Parathyroid adenoma (tissue), 2 donors: ENCODE measurements at regions not wholly inside any gene's neighbourhood (a gene's known extent, or its start where the extent isn't known, plus 50 kb on each side); places are given as distances from the start of the nearest gene placed in this dataset.

Experiments
- H2AFZ ChIP-seq: fragments of 300-600 bp; sonication (generic); one replicate; pipeline ENCODE4 v1.7.0; 2017; ENCODE audit warnings: antibody characterized with exemption, mild to moderate bottlenecking
- H3K27ac ChIP-seq: fragments of 300-600 bp; sonication (generic); one replicate; pipeline ENCODE4 v1.7.0; 2017
- H3K27me3 ChIP-seq: fragments of 300-600 bp; sonication (generic); one replicate; pipeline ENCODE4 v1.7.0; 2017; ENCODE audit warnings: low read length; ENCODE audit not compliant: control insufficient read depth, insufficient read depth
- H3K36me3 ChIP-seq: fragments of 300-600 bp; sonication (generic); one replicate; pipeline ENCODE4 v1.7.0; 2017; ENCODE audit warnings: low read length; ENCODE audit not compliant: control insufficient read depth, insufficient read depth
- H3K4me1 ChIP-seq: fragments of 300-600 bp; sonication (generic); one replicate; pipeline ENCODE4 v1.7.0; 2017; ENCODE audit warnings: control low read depth
- H3K4me2 ChIP-seq: fragments of 300-600 bp; sonication (generic); one replicate; pipeline ENCODE4 v1.7.0; 2017; ENCODE audit warnings: low read length
- H3K4me3 ChIP-seq: fragments of 300-600 bp; sonication (generic); one replicate; pipeline ENCODE4 v1.7.0; 2017; ENCODE audit warnings: low read depth, low read length
- H3K79me2 ChIP-seq: fragments of 300-600 bp; sonication (generic); one replicate; pipeline ENCODE4 v1.7.0; 2017; ENCODE audit warnings: control low read depth
- H3K9ac ChIP-seq: fragments of 300-600 bp; sonication (generic); one replicate; pipeline ENCODE4 v1.7.0; 2017; ENCODE audit warnings: mild to moderate bottlenecking
- H3K9me3 ChIP-seq: fragments of 300-600 bp; sonication (generic); one replicate; pipeline ENCODE4 v1.7.0; 2017; ENCODE audit warnings: low read length; ENCODE audit not compliant: control insufficient read depth
- CTCF ChIP-seq: fragments of 300-600 bp; sonication (generic); IDR thresholded peaks from one replicate; pipeline ENCODE4 v1.7.0; 2017; ENCODE audit warnings: antibody characterized with exemption, mild to moderate bottlenecking
- donor health status: primary hyperparathyroidism.

DNA sequence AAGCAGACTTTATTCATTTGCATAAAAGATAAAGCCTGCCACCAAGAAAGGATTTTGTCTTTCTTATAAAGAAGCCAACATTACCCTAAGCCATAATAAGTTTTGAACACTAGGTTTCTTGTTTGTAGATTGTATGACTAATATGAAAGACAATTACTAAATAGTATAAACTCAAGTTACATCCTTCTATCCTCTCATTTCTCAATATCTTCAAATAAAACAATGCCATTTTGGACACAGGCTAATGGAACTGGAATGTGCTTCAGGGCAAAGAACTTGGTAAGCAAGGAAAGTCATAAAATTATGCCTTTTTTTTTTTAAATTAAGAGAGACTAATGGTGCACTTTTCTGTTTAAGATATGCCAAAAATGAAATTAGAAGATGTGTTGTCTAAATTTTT is 137.7 kb downstream of the DKK1 start:
- no peak overlapping the region for H3K27ac ChIP-seq
- no peaks in the 10 kb centered on the region for H3K79me2 ChIP-seq
- no peaks in the 10 kb centered on the region for H3K27me3 ChIP-seq
- TF ChIP-seq CTCF: no peak
- no peak overlapping the region for H3K4me2 ChIP-seq
- H3K4me3 ChIP-seq: no peak overlapping the region
- H2AFZ ChIP-seq: no peak overlapping the region
- H3K36me3 ChIP-seq: no peaks in the 10 kb centered on the region
- no peaks in the 10 kb centered on the region for H3K4me1 ChIP-seq
- no peak overlapping the region for H3K9ac ChIP-seq
- H3K9me3 ChIP-seq: no peaks in the 10 kb centered on the region

GRCh38 chr10:52452600-52453493 is 138.8 kb downstream of the DKK1 start:
- H3K27ac ChIP-seq: no peak overlapping the region
- H3K9ac ChIP-seq: no peak overlapping the region
- H3K4me1 ChIP-seq: no peaks in the 10 kb centered on the region
- no peaks in the 10 kb centered on the region for H3K36me3 ChIP-seq
- H3K9me3 ChIP-seq: no peaks in the 10 kb centered on the region
- no peak overlapping the region for H2AFZ ChIP-seq
- no peaks in the 10 kb centered on the region for H3K27me3 ChIP-seq
- H3K4me2 ChIP-seq: no peak overlapping the region
- no peak overlapping the region for H3K4me3 ChIP-seq
- H3K79me2 ChIP-seq: no peaks in the 10 kb centered on the region
- TF ChIP-seq CTCF: no peak

GRCh38 chr10:52453501-52453900 is 139.4 kb downstream of the DKK1 start:
- no peak overlapping the region for H3K4me3 ChIP-seq
- no peaks in the 10 kb centered on the region for H3K36me3 ChIP-seq
- H3K27ac ChIP-seq: no peak overlapping the region
- H3K9ac ChIP-seq: no peak overlapping the region
- H3K79me2 ChIP-seq: no peaks in the 10 kb centered on the region
- TF ChIP-seq CTCF: no peak
- H2AFZ ChIP-seq: no peak overlapping the region
- no peaks in the 10 kb centered on the region for H3K4me1 ChIP-seq
- no peak overlapping the region for H3K4me2 ChIP-seq
- H3K9me3 ChIP-seq: no peaks in the 10 kb centered on the region
- no peaks in the 10 kb centered on the region for H3K27me3 ChIP-seq

DNA sequence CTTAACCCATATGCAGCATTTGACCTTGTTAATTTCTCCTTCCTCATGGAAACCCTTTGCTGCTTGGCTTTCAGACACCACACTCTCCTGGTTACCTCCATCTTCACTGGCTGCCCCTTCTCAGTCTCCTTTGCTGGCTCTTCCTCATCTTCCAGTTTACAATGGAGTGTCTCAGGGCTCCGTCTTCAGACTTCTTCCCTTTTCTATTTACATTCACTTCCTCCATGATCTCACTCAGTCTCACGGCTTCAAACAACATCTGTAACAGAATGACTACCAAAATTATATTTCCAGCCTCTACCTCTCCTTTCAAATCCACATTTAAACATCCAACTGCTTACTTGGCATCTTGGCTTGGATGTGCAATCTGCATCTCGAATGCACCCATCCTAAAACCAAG is 140.4 kb downstream of the DKK1 start:
- H3K9ac ChIP-seq: no peak overlapping the region
- no peak overlapping the region for H3K27ac ChIP-seq
- H3K4me2 ChIP-seq: no peak overlapping the region
- no peaks in the 10 kb centered on the region for H3K9me3 ChIP-seq
- no peak overlapping the region for H2AFZ ChIP-seq
- H3K36me3 ChIP-seq: no peaks in the 10 kb centered on the region
- no peak for TF ChIP-seq CTCF
- no peak overlapping the region for H3K4me3 ChIP-seq
- H3K27me3 ChIP-seq: no peaks in the 10 kb centered on the region
- no peaks in the 10 kb centered on the region for H3K4me1 ChIP-seq
- no peaks in the 10 kb centered on the region for H3K79me2 ChIP-seq

DNA sequence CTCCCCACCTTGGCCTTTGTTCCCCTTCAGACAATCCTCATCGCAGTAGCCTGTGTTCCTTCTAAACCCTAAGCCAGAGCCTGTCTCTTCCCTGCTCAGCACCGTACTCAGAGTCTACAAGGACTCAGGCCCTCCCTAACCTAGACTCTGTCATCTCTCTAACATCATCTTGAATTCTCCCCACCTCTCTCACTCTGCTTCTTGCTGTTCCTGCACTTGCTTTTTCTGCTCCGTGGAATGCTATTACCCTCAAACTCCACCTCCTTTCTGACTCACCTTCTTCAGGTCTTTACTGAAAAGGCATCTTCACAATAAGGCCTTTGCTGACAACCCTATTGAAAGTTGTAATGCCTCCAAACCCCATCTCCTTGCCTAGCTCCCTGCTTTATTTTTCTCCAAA is 141.0 kb downstream of the DKK1 start:
- no peak overlapping the region for H3K4me3 ChIP-seq
- no peaks in the 10 kb centered on the region for H3K79me2 ChIP-seq
- H3K9ac ChIP-seq: no peak overlapping the region
- no peaks in the 10 kb centered on the region for H3K36me3 ChIP-seq
- no peak overlapping the region for H3K4me2 ChIP-seq
- no peak for TF ChIP-seq CTCF
- H3K27ac ChIP-seq: no peak overlapping the region
- H3K4me1 ChIP-seq: no peaks in the 10 kb centered on the region
- no peaks in the 10 kb centered on the region for H3K9me3 ChIP-seq
- no peak overlapping the region for H2AFZ ChIP-seq
- no peaks in the 10 kb centered on the region for H3K27me3 ChIP-seq
